ENCODE measurements at regions not wholly inside any gene's neighbourhood (a gene's known extent, or its start where the extent isn't known, plus 50 kb on each side); places are given as distances from the start of the nearest gene placed in this dataset.
"Not testable (repeated sequence)": the region's sequence is repeated elsewhere in the genome, so short reads cannot be mapped to it uniquely, and the experiment has no call there.

DNA sequence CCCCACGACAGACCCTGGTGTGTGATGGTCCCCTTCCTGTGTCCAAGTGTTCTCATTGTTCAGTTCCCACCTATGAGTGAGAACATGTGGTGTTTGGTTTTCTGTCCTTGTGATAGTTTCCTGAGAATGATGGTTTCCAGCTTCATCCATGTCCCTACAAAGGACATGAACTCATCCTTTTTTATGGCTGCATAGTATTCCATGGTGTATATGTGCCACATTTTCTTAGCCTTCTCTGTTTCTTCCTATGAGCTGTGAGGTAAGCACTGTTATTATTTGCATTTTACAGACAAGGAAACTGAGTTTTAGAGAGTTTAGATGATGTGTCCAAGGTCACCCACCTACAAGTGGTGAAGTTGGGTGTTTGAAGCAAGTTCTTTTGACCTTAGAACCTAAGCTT lies 51.1 kb upstream of the BNC1 start:
- not testable (repeated sequence) for DNase-seq; H3K36me3 ChIP-seq (ENCODE audit: control insufficient read depth, insufficient read depth, low read length); H3K27me3 ChIP-seq (replicated peaks; ENCODE audit: control insufficient read depth, insufficient read depth, low read length, poor library complexity, severe bottlenecking); H3K27ac ChIP-seq (ENCODE audit: insufficient read depth, low read length, poor library complexity, severe bottlenecking); H3K9me3 ChIP-seq (ENCODE audit: control insufficient read depth, low read length); H3K4me3 ChIP-seq (ENCODE audit: insufficient read depth, low read depth, low read length, poor library complexity, severe bottlenecking); H3K4me1 ChIP-seq (ENCODE audit: control insufficient read depth, insufficient read depth, low read length, poor library complexity, severe bottlenecking)

- no peak for DNase-seq
- Histone ChIP-seq H3K27ac (ENCODE audit: insufficient read depth, low read length, poor library complexity, severe bottlenecking) (no peak overlapping the region), H3K9me3 (ENCODE audit: control insufficient read depth, low read length) (no peaks in the 10 kb centered on the region), H3K4me1 (ENCODE audit: control insufficient read depth, insufficient read depth, low read length, poor library complexity, severe bottlenecking) (no peaks in the 10 kb centered on the region), H3K36me3 (ENCODE audit: control insufficient read depth, insufficient read depth, low read length) (no peaks in the 10 kb centered on the region), H3K27me3 (replicated peaks; ENCODE audit: control insufficient read depth, insufficient read depth, low read length, poor library complexity, severe bottlenecking) (no peaks in the 10 kb centered on the region), H3K4me3 (ENCODE audit: insufficient read depth, low read depth, low read length, poor library complexity, severe bottlenecking) (no peak overlapping the region)
Measured at GRCh38 chr15:83339396-83339795, 54.9 kb upstream of the BNC1 start.

GRCh38 chr15:83340087-83340486 lies 55.6 kb upstream of the BNC1 start:
- Histone ChIP-seq H3K9me3 (ENCODE audit: control insufficient read depth, low read length) (no peaks in the 10 kb centered on the region), H3K4me3 (ENCODE audit: insufficient read depth, low read depth, low read length, poor library complexity, severe bottlenecking) (no peak overlapping the region), H3K4me1 (ENCODE audit: control insufficient read depth, insufficient read depth, low read length, poor library complexity, severe bottlenecking) (no peaks in the 10 kb centered on the region), H3K36me3 (ENCODE audit: control insufficient read depth, insufficient read depth, low read length) (no peaks in the 10 kb centered on the region), H3K27ac (ENCODE audit: insufficient read depth, low read length, poor library complexity, severe bottlenecking) (no peak overlapping the region), H3K27me3 (replicated peaks; ENCODE audit: control insufficient read depth, insufficient read depth, low read length, poor library complexity, severe bottlenecking) (no peaks in the 10 kb centered on the region)
- DNase-seq: no peak

- no peak overlapping the region for H3K27ac ChIP-seq (ENCODE audit: insufficient read depth, low read length, poor library complexity, severe bottlenecking)
- H3K9me3 ChIP-seq (ENCODE audit: control insufficient read depth, low read length): no peaks in the 10 kb centered on the region
- no peaks in the 10 kb centered on the region for H3K36me3 ChIP-seq (ENCODE audit: control insufficient read depth, insufficient read depth, low read length)
- no peaks in the 10 kb centered on the region for H3K27me3 ChIP-seq (replicated peaks; ENCODE audit: control insufficient read depth, insufficient read depth, low read length, poor library complexity, severe bottlenecking)
- no peak overlapping the region for H3K4me3 ChIP-seq (ENCODE audit: insufficient read depth, low read depth, low read length, poor library complexity, severe bottlenecking)
- no peaks in the 10 kb centered on the region for H3K4me1 ChIP-seq (ENCODE audit: control insufficient read depth, insufficient read depth, low read length, poor library complexity, severe bottlenecking)
- DNase-seq: no peak
Measured at GRCh38 chr15:83346342-83346741, 61.9 kb upstream of the BNC1 start.

DNA sequence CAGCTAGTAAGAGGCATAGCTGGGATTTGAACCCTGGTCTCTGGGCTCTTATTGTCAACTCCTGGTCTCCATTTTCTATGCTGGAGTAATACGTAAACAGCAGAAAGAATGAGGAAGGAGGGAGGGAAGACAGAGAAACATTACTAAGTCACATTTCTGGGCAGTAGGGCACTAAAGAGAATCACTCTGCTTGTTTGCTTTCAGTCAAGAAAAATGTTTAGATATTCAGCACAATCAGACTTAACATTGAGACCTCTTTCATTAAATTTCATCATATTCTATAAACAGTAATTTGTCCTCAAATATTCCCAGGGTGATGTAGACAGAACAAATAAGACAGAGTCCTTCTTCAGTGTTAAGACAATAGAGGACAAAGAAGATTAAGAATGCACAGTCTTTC lies 67.7 kb upstream of the BNC1 start:
- H3K36me3 ChIP-seq (ENCODE audit: control insufficient read depth, insufficient read depth, low read length): no peaks in the 10 kb centered on the region
- no peaks in the 10 kb centered on the region for H3K27me3 ChIP-seq (replicated peaks; ENCODE audit: control insufficient read depth, insufficient read depth, low read length, poor library complexity, severe bottlenecking)
- H3K9me3 ChIP-seq (ENCODE audit: control insufficient read depth, low read length): no peaks in the 10 kb centered on the region
- no peak overlapping the region for H3K27ac ChIP-seq (ENCODE audit: insufficient read depth, low read length, poor library complexity, severe bottlenecking)
- H3K4me1 ChIP-seq (ENCODE audit: control insufficient read depth, insufficient read depth, low read length, poor library complexity, severe bottlenecking): no peaks in the 10 kb centered on the region
- DNase-seq: no peak
- H3K4me3 ChIP-seq (ENCODE audit: insufficient read depth, low read depth, low read length, poor library complexity, severe bottlenecking): no peak overlapping the region

DNA sequence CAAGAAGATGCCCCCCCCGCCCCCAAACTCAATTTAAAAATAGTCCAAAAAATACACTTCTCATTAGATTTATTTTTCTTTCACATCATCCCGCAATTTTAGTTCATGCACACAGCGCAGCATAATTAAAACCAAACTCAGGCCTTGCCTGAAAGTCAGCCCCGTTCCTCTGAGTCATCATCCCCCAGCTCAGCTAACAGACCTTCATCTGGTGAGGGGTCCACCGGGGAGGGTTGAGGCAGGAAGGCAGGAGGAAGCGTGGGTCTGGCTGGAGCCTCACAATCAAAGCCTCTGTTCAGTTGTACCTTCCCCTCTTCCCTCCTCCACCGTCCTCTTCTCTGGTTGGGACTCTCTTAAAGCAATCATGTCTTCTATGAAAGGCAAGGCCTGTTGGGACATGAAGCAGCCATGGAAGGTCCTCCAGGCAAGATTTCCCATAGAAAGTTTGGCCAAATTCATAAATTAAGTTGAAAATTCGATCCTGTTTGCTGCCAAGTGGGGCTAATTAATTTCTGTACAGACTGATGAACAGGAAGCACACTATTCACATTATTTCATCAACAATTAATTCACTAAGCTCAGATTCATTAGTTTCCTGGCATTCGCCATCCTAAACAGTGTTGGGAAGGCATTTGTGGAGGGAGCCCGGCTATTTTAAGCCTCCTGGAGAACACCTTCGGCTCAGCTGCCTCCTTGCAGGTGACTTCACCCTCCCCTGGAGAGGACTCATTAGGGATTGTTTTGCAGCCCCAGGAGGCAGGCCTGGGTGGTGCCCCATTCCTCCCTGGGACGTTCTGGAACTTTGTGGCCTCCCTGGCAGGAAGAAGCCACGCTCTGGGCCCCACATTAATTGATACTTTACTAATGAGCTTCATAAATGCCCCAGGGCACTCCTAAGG lies 72.3 kb upstream of the BNC1 start:
- H3K9me3 ChIP-seq (ENCODE audit: control insufficient read depth, low read length): no peaks in the 10 kb centered on the region
- H3K36me3 ChIP-seq (ENCODE audit: control insufficient read depth, insufficient read depth, low read length): no peaks in the 10 kb centered on the region
- DNase-seq: no peak
- H3K4me3 ChIP-seq (ENCODE audit: insufficient read depth, low read depth, low read length, poor library complexity, severe bottlenecking): no peak overlapping the region
- no peaks in the 10 kb centered on the region for H3K27me3 ChIP-seq (replicated peaks; ENCODE audit: control insufficient read depth, insufficient read depth, low read length, poor library complexity, severe bottlenecking)
- H3K4me1 ChIP-seq (ENCODE audit: control insufficient read depth, insufficient read depth, low read length, poor library complexity, severe bottlenecking): no peaks in the 10 kb centered on the region
- H3K27ac ChIP-seq (ENCODE audit: insufficient read depth, low read length, poor library complexity, severe bottlenecking): no peak overlapping the region

- H3K9me3 ChIP-seq (ENCODE audit: control insufficient read depth, low read length): no peaks in the 10 kb centered on the region
- no peaks in the 10 kb centered on the region for H3K36me3 ChIP-seq (ENCODE audit: control insufficient read depth, insufficient read depth, low read length)
- no peaks in the 10 kb centered on the region for H3K27me3 ChIP-seq (replicated peaks; ENCODE audit: control insufficient read depth, insufficient read depth, low read length, poor library complexity, severe bottlenecking)
- H3K27ac ChIP-seq (ENCODE audit: insufficient read depth, low read length, poor library complexity, severe bottlenecking): no peak overlapping the region
- no peak for DNase-seq
- no peaks in the 10 kb centered on the region for H3K4me1 ChIP-seq (ENCODE audit: control insufficient read depth, insufficient read depth, low read length, poor library complexity, severe bottlenecking)
- H3K4me3 ChIP-seq (ENCODE audit: insufficient read depth, low read depth, low read length, poor library complexity, severe bottlenecking): no peak overlapping the region
Measured at GRCh38 chr15:83358972-83359564, 74.6 kb upstream of the BNC1 start.

GRCh38 chr15:83362706-83363105 lies 78.2 kb upstream of the BNC1 start:
- Histone ChIP-seq H3K27me3 (replicated peaks; ENCODE audit: control insufficient read depth, insufficient read depth, low read length, poor library complexity, severe bottlenecking) (no peaks in the 10 kb centered on the region), H3K9me3 (ENCODE audit: control insufficient read depth, low read length) (no peaks in the 10 kb centered on the region), H3K4me3 (ENCODE audit: insufficient read depth, low read depth, low read length, poor library complexity, severe bottlenecking) (no peak overlapping the region), H3K27ac (ENCODE audit: insufficient read depth, low read length, poor library complexity, severe bottlenecking) (no peak overlapping the region), H3K36me3 (ENCODE audit: control insufficient read depth, insufficient read depth, low read length) (no peaks in the 10 kb centered on the region), H3K4me1 (ENCODE audit: control insufficient read depth, insufficient read depth, low read length, poor library complexity, severe bottlenecking) (no peaks in the 10 kb centered on the region)
- no peak for DNase-seq

DNA sequence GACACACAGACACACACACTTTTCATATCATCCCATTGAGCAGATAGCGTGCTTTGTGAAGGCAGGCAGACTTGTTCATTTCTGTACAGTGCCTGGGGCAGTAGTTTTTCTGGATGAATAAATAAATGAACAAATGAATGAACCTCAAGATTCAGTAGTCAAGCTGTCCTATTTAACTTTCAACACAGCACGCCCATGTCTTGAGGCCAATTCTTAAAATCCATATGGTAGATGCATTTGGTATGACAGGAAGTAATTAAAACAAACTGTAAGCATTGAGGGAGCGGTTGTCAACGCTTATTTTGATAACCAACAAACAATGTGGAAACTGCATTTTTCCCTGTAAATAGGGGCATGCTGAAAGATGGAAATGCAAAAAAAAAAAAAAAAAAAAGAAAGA lies 80.0 kb upstream of the BNC1 start:
- no peak overlapping the region for H3K4me3 ChIP-seq (ENCODE audit: insufficient read depth, low read depth, low read length, poor library complexity, severe bottlenecking)
- H3K36me3 ChIP-seq (ENCODE audit: control insufficient read depth, insufficient read depth, low read length): no peaks in the 10 kb centered on the region
- no peak overlapping the region for H3K27ac ChIP-seq (ENCODE audit: insufficient read depth, low read length, poor library complexity, severe bottlenecking)
- H3K27me3 ChIP-seq (replicated peaks; ENCODE audit: control insufficient read depth, insufficient read depth, low read length, poor library complexity, severe bottlenecking): no peaks in the 10 kb centered on the region
- no peaks in the 10 kb centered on the region for H3K4me1 ChIP-seq (ENCODE audit: control insufficient read depth, insufficient read depth, low read length, poor library complexity, severe bottlenecking)
- DNase-seq: no peak
- H3K9me3 ChIP-seq (ENCODE audit: control insufficient read depth, low read length): no peaks in the 10 kb centered on the region

- Histone ChIP-seq H3K4me3 (ENCODE audit: insufficient read depth, low read depth, low read length, poor library complexity, severe bottlenecking) (peak overlapping the region; percentile 13), H3K27me3 (replicated peaks; ENCODE audit: control insufficient read depth, insufficient read depth, low read length, poor library complexity, severe bottlenecking) (no peaks in the 10 kb centered on the region), H3K36me3 (ENCODE audit: control insufficient read depth, insufficient read depth, low read length) (no peaks in the 10 kb centered on the region), H3K27ac (ENCODE audit: insufficient read depth, low read length, poor library complexity, severe bottlenecking) (no peak overlapping the region), H3K9me3 (ENCODE audit: control insufficient read depth, low read length) (no peaks in the 10 kb centered on the region), H3K4me1 (ENCODE audit: control insufficient read depth, insufficient read depth, low read length, poor library complexity, severe bottlenecking) (no peaks in the 10 kb centered on the region)
- DNase-seq: no peak
Measured at GRCh38 chr15:83365370-83365938, 81.0 kb upstream of the BNC1 start.

Measured in effector memory CD4-positive, alpha-beta T cell (primary cell).